Neural progenitor cell (in vitro differentiated cells): ENCODE measurements at regions not wholly inside any gene's neighbourhood (a gene's known extent, or its start where the extent isn't known, plus 50 kb on each side); places are given as distances from the start of the nearest gene placed in this dataset.

Experiments used
- DNase-seq: peaks from one replicate; pipeline ENCODE4 v3.0.0-alpha.2; 2016; ENCODE audit warnings: low spot score
- H2AFZ ChIP-seq: fragments of 200-600 bp; sonication (generic); replicated peaks from 2 replicates; pipeline ENCODE4 v1.6.1; 2016; ENCODE audit warnings: antibody characterized with exemption
- H3F3A ChIP-seq: fragments of 200-600 bp; sonication (generic); 2 replicates; pipeline ENCODE4 v1.6.1; 2016; ENCODE audit warnings: antibody characterized with exemption, low read depth
- H3K27ac ChIP-seq: fragments of 200-600 bp; sonication (generic); 2 replicates; pipeline ENCODE4 v1.5.1; 2016; ENCODE audit warnings: mild to moderate bottlenecking
- H3K27me3 ChIP-seq: fragments of 200-600 bp; sonication (generic); 2 replicates; pipeline ENCODE4 v1.6.1; 2016; ENCODE audit warnings: mild to moderate bottlenecking, moderate library complexity
- H3K36me3 ChIP-seq: fragments of 200-600 bp; sonication (generic); 2 replicates; pipeline ENCODE4 v1.5.1; 2016
- H3K4me1 ChIP-seq: fragments of 200-600 bp; sonication (generic); 2 replicates; pipeline ENCODE4 v1.6.1; 2016; ENCODE audit warnings: mixed run types
- H3K4me2 ChIP-seq: fragments of 200-600 bp; sonication (generic); 2 replicates; pipeline ENCODE4 v1.6.1; 2016
- H3K4me3 ChIP-seq: fragments of 200-600 bp; sonication (generic); 2 replicates; pipeline ENCODE4 v1.5.1; 2016
- H3K79me2 ChIP-seq: fragments of 200-600 bp; sonication (generic); 2 replicates; pipeline ENCODE4 v1.6.1; 2016; ENCODE audit warnings: low read depth
- H3K9ac ChIP-seq: fragments of 200-600 bp; sonication (generic); 2 replicates; pipeline ENCODE4 v1.6.1; 2016
- H3K9me3 ChIP-seq: fragments of 200-600 bp; sonication (generic); 2 replicates; pipeline ENCODE4 v1.5.1; 2016; ENCODE audit warnings: low read depth
- H4K20me1 ChIP-seq: fragments of 200-600 bp; sonication (generic); 2 replicates; pipeline ENCODE4 v1.6.1; 2016; ENCODE audit warnings: low read depth
- H3K27ac Mint-ChIP-seq: 3 replicates; pipeline ENCODE4 v1.8.0; 2021; ENCODE audit warnings: mixed read lengths
- H3K27me3 Mint-ChIP-seq: 2 replicates; pipeline ENCODE4 v1.8.0; 2022; ENCODE audit warnings: low read depth, mild to moderate bottlenecking, inconsistent platforms, moderate library complexity, mixed read lengths; ENCODE audit not compliant: insufficient read depth
- H3K36me3 Mint-ChIP-seq: 3 replicates; pipeline ENCODE4 v1.8.0; 2021; ENCODE audit warnings: mixed read lengths
- H3K4me1 Mint-ChIP-seq: 3 replicates; pipeline ENCODE4 v1.8.0; 2021; ENCODE audit warnings: mixed read lengths
- H3K4me3 Mint-ChIP-seq: 3 replicates; pipeline ENCODE4 v1.8.0; 2021; ENCODE audit warnings: mild to moderate bottlenecking, moderate library complexity, mixed read lengths
- H3K9me3 Mint-ChIP-seq: 3 replicates; pipeline ENCODE4 v1.8.0; 2020; ENCODE audit warnings: mixed read lengths
- CTCF ChIP-seq: fragments of 200-600 bp; sonication (generic); IDR thresholded peaks from 2 replicates; pipeline ENCODE4 v1.5.1; 2017; ENCODE audit warnings: antibody characterized with exemption, mild to moderate bottlenecking
- EZH2 ChIP-seq: fragments of 200-600 bp; sonication (generic); IDR thresholded peaks from 2 replicates; pipeline ENCODE4 v1.6.1; 2017; ENCODE audit warnings: antibody characterized with exemption, mild to moderate bottlenecking, moderate library complexity
- EZH2phosphoT487 ChIP-seq: fragments of 200-600 bp; sonication (generic); IDR thresholded peaks from 2 replicates; pipeline ENCODE4 v1.6.1; 2017; ENCODE audit warnings: antibody characterized with exemption

- no peak for TF ChIP-seq EZH2
- TF ChIP-seq CTCF, result no peak
- TF ChIP-seq EZH2phosphoT487, result no peak
- H3K27ac ChIP-seq, result no peak overlapping the region
- H2AFZ ChIP-seq, result no peak overlapping the region
- H3K9ac ChIP-seq, result no peak overlapping the region
- no peak for DNase-seq
- peaks cover 24% of the 10 kb centered on the region for H4K20me1 ChIP-seq
- H3K27ac Mint-ChIP-seq, result no peak overlapping the region
- peaks cover 3% of the 10 kb centered on the region for H3K9me3 Mint-ChIP-seq
- no peak overlapping the region for H3K4me3 ChIP-seq
- no peak overlapping the region for H3K4me3 Mint-ChIP-seq
- no peaks in the 10 kb centered on the region for H3K36me3 ChIP-seq
- H3K27me3 ChIP-seq, result no peaks in the 10 kb centered on the region
- H3K27me3 Mint-ChIP-seq, result peaks cover 3% of the 10 kb centered on the region
- H3F3A ChIP-seq, result no peaks in the 10 kb centered on the region
- peaks cover 7% of the 10 kb centered on the region for H3K4me1 ChIP-seq
- peaks cover 19% of the 10 kb centered on the region for H3K4me1 Mint-ChIP-seq
- H3K36me3 Mint-ChIP-seq, result peaks cover 2% of the 10 kb centered on the region
- H3K79me2 ChIP-seq, result no peaks in the 10 kb centered on the region
- no peaks in the 10 kb centered on the region for H3K9me3 ChIP-seq
- no peak overlapping the region for H3K4me2 ChIP-seq
These were observed 67.9 kb upstream of the STX18 start for GRCh38 chr4:4609622-4610334.

- no peaks in the 10 kb centered on the region for H3K27me3 Mint-ChIP-seq
- H3K9me3 Mint-ChIP-seq, result peaks cover 3% of the 10 kb centered on the region
- Histone ChIP-seq H4K20me1 (peaks cover 24% of the 10 kb centered on the region), H3K9ac (no peak overlapping the region), H3K36me3 (no peaks in the 10 kb centered on the region), H3K4me1 (peaks cover 7% of the 10 kb centered on the region), H3K27me3 (no peaks in the 10 kb centered on the region), H2AFZ (no peak overlapping the region), H3K4me3 (no peak overlapping the region), H3K4me2 (no peak overlapping the region), H3K79me2 (no peaks in the 10 kb centered on the region), H3K27ac (no peak overlapping the region), H3K9me3 (no peaks in the 10 kb centered on the region), H3F3A (no peaks in the 10 kb centered on the region)
- TF ChIP-seq CTCF (no peak), EZH2phosphoT487 (no peak), EZH2 (no peak)
- peaks cover 5% of the 10 kb centered on the region for H3K36me3 Mint-ChIP-seq
- peak overlapping the region; percentile 86 for H3K27ac Mint-ChIP-seq
- peaks cover 26% of the 10 kb centered on the region for H3K4me1 Mint-ChIP-seq
- H3K4me3 Mint-ChIP-seq, result no peak overlapping the region
- no peak for DNase-seq
These were observed 66.3 kb upstream of the STX18 start for GRCh38 chr4:4608214-4608537.

GRCh38 chr4:4607336-4608213, 65.7 kb upstream of the STX18 start:
- Histone ChIP-seq H3K27me3 (no peaks in the 10 kb centered on the region), H3K4me2 (no peak overlapping the region), H3K79me2 (no peaks in the 10 kb centered on the region), H3K4me1 (peaks cover 7% of the 10 kb centered on the region), H3K9ac (no peak overlapping the region), H2AFZ (no peak overlapping the region), H3K27ac (no peak overlapping the region), H3K36me3 (no peaks in the 10 kb centered on the region), H3K4me3 (no peak overlapping the region), H3F3A (no peaks in the 10 kb centered on the region), H4K20me1 (peaks cover 24% of the 10 kb centered on the region), H3K9me3 (no peaks in the 10 kb centered on the region)
- Mint-ChIP-seq H3K27me3 (no peaks in the 10 kb centered on the region), H3K4me3 (peak overlapping the region; percentile 14), H3K27ac (peak overlapping the region; percentile 86), H3K36me3 (peaks cover 5% of the 10 kb centered on the region), H3K9me3 (peaks cover 3% of the 10 kb centered on the region), H3K4me1 (peaks cover 30% of the 10 kb centered on the region)
- peak; percentile 44 for DNase-seq
- no peak for TF ChIP-seq EZH2
- no peak for TF ChIP-seq CTCF
- no peak for TF ChIP-seq EZH2phosphoT487
